Middle frontal gyrus (tissue), 1 donor: ENCODE measurements at regions not wholly inside any gene's neighbourhood (a gene's known extent, or its start where the extent isn't known, plus 50 kb on each side); places are given as distances from the start of the nearest gene placed in this dataset.
"Not testable (repeated sequence)": the region's sequence is repeated elsewhere in the genome, so short reads cannot be mapped to it uniquely, and the experiment has no call there.

ENCODE experiments used
- DNase-seq: peaks from one replicate; pipeline ENCODE4 v3.0.0-alpha.2; 2015; ENCODE audit warnings: low spot score; ENCODE audit errors: extremely low spot score

DNA sequence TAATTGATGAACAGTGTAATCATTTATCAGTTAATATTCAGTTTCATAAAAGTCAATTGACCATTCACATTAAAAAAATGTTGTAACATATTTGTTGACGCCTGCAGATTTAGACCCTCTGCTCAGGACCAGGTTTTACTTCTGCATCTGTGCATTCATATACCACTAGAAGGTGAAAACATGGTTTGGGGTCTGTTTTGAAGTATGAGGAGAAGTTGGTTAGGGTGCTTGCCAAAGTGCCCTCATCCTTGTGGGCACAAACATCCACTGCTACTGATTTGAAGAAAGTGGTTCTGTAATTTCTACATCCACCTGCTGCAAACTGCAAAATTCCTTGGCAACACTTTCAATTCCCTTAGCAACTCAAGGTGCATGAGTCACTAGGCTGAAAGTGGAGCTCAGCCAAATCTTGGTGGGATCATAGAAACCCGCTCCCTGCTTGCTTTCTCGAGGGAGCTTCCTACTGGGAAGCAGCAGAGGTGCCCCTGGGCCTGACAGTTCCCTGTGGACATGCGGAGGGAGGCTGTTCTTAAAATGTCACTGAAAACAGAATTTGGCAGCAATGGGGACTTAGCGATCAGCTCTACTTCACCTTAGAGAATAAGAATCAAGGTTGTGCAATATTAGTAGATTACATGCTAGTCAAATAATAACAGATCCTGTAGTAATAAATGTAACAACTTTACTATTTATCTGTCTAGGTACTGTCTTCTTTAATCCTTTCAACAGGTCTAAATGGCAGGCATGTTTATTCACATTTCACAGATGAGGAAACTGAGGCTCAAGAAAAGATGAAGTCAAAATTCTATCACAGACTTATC is 301.0 kb upstream of the TBL1XR1 start:
- DNase-seq: no peak

DNA sequence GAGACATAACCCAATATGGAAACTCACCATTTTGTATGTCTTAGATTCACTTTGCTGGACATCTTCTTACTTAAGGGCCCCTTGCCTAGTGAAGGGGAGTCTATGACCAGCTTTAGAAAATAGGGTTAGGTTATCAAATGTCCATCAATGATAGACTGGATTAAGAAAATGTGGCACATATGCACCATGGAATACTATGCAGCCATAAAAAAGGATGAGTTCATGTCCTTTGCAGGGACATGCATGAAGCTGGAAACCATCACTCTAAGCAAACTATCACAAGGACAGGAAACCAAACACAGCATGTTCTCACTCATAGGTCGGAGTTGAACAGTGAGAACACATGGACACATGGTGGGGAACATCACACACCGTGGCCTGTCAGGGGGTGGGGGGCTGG is 301.8 kb upstream of the TBL1XR1 start:
- DNase-seq: not testable (repeated sequence)

DNA sequence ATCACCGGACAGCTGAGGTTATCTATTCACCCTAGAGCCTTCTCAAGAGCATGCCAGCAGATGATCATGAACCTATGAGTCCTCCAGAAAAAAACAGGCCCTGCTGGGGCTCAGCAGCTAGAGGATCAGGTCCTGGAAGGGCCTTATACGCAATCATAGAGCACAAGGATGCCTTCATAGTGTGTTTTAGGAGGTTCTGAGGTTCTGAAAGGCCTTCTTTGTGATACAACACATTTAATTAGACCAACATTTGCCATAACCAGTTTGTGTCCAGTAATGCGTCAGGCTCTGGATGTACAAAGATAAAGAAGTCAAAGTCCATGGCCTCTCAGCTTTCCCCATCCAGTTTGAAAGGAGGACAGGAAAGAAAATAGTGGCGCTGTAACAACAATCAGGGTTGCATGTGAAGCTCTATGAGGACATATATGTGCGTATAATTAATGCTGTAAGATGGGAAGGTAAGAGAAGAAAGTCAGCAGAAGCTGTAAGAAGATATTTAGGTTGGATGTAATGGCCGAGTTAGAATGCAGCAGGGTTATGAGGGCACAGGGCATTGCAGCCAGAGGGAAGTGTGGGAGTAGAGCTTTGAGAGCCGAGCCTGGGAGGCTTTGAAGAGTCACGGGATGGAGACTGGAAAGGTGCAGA is 302.6 kb upstream of the TBL1XR1 start:
- no peak for DNase-seq

DNA sequence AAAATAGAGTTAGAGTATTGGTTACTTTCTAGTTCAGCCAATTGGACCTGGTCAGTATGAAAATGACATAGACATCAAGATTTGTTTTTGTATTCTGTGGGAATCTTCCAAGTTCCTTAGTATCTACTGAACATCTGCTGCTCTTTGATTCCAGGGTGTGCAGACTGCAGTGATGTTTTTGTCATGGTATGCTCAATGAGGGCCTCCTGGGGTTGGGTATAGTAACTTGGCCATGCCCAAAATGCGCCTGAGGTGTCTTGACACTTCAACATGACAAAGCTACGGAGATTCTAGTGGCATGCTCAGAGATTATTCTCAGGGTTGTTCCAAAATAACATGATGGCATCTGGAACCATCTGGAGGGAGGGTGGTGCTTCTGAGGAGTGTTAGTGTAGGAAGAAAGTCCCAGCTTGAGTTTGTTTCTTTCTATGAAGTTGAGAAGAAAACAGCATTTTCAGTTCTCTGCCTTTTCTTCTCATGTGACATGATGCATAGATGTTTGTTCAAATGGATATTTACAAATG is 313.5 kb upstream of the TBL1XR1 start:
- no peak for DNase-seq

- DNase-seq: no peak
Observed at GRCh38 chr3:177512945-177513814, 315.9 kb upstream of the TBL1XR1 start.

DNA sequence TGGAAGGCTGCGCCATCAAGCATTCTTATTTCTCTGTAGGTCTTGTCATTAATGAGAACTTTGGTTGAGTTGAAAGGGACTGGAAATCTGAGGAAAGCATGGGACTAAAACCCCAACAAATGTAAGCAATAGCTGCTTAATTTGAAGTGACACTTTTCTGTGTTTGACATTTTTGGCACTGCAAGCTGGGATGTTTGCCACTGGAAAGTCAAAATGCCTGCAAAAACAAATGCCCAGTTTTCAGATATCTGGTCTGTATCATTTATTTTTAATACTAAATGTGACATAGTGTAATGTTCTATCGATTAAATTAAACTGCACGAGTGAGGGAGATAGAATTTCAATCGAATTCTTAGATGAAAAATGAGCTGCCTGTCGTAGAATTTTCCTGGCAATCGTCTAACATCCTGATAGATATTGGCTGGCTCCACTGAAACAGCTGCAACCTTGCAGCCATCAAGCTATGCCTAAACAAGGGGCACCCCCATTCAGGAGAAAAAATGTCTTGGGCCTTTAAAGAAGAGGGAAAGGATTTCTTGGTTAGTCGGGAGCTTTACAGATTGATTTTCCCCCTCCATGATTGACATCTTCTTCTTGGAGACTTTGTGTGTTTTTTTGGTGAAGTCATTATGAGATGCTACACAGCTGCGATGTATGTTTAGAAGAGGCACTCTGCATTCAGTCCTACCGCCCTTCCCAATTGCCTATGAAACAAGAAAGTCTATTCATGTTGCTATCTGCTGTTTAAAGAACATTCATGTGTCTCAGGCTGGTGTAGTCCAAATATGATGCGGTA is 316.7 kb upstream of the TBL1XR1 start:
- DNase-seq: no peak

DNA sequence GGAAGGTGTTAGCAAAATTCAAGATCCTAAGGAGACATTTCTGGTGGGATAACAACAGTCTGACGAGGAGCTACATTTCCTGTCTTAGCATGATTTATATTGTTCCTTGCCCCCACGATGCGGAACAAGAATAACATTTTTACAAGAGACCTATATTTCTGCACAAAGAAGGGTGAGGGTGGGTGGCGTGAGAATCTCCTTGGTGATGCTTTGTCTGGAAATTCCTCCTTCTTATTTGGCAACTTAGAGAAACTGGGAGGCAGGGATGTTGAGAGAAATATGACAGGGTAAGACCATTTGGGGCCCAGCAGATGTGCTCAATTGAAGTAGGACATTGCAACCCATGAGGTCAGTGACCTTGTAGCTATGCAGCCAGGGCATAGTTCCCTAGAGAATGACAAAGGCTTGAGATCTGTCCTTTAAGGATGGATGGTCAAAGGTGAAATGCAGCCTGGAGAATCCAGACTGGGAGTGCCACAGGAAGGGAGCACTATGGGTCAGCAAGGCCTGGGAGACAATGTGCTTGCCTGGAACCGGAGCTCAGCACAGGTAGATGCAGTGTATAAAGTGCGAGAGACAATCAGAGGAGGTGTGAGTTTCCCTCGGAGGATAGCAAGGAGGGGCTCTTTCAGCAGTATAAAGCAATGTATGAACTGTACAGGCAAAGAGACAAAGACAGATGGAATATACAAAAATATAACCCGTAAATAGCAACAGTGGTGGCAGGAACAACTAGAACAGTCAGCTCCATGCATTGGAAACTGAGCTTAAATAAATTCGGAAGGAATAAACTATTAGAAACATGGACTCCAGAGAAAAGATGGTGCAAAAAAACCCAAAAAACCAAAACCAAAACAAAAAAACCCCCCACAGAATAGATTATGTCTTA is 317.6 kb upstream of the TBL1XR1 start:
- no peak for DNase-seq

- no peak for DNase-seq
Observed at GRCh38 chr3:177515786-177516157, 318.5 kb upstream of the TBL1XR1 start.

DNA sequence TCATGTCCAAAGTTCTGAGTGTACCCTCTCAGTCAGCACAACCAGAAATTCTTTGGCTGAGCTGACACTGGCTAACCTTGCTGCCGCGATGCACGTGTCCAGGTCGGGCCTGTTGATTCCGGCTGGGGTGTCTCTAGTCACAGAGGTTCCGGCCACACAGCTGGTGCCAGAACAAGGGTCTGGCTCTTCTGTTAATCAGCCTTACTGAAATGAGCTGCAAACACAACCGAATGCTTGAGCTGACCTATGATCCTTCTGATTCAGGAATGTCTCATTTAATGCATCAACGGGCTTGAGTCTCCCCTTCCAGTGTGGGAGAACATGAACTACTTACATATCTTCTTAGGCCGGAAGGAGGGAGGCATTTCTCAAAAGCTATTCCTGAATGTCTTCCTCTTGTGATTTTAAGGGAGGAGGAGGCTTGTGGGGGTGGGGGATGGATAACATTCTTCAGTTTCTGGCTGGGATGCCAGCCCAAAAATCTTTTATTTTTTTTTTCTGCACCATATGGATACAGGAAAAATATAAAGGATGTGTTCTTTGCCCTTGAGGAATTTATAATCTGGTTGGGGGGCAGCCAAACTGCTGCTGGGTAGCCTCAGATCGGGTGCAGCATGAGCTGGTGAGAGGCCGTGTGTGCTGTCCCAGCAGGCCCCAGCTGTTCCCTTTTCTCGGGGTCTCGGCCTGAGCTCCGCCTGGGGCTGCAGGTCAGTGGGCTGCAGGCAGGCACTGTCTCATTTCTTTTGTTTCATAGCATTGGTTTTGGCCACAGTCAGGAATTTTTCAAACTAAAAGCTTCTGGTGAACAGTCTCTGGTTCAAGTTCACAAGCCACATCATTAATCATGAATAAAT is 319.1 kb upstream of the TBL1XR1 start:
- DNase-seq: peak; percentile 24

GRCh38 chr3:177517906-177518305 is 320.6 kb upstream of the TBL1XR1 start:
- no peak for DNase-seq

DNA sequence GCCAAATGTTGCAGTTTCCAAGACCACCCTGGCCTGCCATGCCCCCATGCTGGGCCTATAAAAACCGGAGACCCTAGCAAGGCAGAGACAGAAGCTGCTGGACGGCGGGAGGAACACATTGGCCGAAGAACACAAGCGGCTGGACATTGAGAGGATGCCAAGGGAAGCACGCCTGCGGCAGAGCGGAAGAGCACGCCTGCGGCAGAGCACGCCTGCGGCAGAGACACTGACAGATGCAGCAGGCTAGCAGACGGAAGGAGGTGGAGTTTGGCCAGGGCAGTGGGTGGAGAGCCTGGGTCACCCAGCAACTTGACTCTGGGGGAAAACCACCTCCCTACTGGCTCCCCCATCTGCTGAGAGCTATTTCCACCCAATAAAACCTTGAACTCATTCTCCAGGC is 322.3 kb upstream of the TBL1XR1 start:
- no peak for DNase-seq

GRCh38 chr3:177521305-177521704 is 324.0 kb upstream of the TBL1XR1 start:
- DNase-seq: no peak

DNA sequence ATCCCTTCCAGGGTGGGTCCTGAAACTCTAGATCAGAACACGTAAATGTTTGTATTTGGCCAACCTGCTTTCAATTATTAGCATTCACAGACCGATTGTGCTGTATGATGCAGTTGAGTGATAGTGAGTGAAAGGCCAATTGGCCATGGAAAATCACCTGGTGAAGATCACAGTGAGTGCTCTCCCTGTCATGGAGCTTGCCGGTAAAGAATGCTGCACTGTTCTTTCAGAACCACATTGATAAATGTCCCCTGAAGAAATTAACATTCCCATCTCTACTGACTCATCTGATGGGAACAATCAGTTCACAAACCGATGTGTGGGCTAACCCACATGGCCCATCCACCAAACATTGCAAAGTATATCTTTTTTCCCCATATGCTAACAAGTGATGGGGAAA is 324.8 kb upstream of the TBL1XR1 start:
- no peak for DNase-seq

- no peak for DNase-seq
Observed at GRCh38 chr3:177523067-177523675, 325.9 kb upstream of the TBL1XR1 start.

- no peak for DNase-seq
Observed at GRCh38 chr3:177523872-177524438, 326.7 kb upstream of the TBL1XR1 start.

GRCh38 chr3:177524742-177525141 is 327.5 kb upstream of the TBL1XR1 start:
- no peak for DNase-seq

- no peak for DNase-seq
Observed at GRCh38 chr3:177525414-177525813, 328.1 kb upstream of the TBL1XR1 start.

- DNase-seq: no peak
Observed at GRCh38 chr3:177525987-177526712, 328.9 kb upstream of the TBL1XR1 start.
